Fibroblast of skin of scalp (primary cell): ENCODE measurements at regions not wholly inside any gene's neighbourhood (a gene's known extent, or its start where the extent isn't known, plus 50 kb on each side); places are given as distances from the start of the nearest gene placed in this dataset.

Experiments
- DNase-seq: peaks from one replicate; pipeline ENCODE4 v3.0.0-alpha.2; 2013

GRCh38 chr14:101026341-101026740, 122.8 kb upstream of the RTL1 start:
- DNase-seq, result no peak

DNA sequence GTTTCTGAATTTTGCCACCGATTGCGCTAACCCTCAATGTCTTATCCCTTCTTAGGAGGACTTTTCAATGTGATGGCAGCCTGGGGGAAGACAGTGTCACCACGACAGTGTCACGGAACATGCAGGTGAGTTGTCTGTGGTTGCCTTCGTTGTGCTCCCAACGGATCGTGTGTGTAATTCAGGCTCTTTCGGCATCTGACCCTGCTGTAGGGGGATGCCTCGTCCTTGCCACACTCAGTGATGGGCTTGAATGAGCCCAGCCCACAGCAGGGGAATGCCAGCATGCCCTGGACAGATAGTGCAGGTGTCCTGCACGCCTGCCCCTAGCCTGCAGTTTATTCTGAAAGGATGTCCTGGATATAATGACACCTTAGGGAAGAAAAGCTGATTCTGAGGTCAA, 123.8 kb upstream of the RTL1 start:
- DNase-seq, result no peak

GRCh38 chr14:101027966-101028365, 124.4 kb upstream of the RTL1 start:
- no peak for DNase-seq

DNA sequence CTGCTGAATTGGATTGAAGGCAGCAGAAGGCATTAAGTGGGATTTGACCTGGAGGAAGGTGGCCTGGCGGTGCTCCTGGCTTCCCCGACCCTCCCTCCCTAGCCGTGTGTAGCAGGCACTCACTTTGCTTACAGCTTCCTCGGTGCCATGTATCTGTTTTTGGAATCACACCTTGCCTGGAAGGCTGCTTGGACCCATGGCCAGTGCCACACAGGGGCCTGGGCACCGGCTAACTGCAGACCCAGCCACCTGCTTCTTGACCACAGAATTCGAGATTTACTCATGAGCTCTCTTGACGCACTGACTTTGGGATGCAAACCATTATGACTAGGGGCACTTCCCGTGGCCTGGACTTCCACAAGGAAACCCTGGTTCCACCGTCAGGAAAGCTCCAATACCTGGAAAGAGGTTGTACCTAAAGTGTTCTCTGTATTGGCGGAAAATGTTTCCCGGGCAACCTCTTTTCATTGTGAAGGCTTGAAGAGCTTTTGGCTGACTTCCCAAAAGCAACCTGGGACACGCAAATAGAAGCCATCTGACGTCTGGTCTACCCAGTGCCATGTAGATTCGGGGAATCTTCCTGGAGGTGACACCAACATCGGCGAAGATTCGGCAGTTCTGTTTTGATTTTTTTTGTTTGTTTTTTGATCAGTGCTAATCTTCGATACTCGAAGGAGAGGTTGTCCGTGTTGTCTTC, 125.6 kb upstream of the RTL1 start:
- no peak for DNase-seq

- DNase-seq, result no peak
Observed at GRCh38 chr14:101029668-101030290, 126.3 kb upstream of the RTL1 start.

- DNase-seq, result no peak
Observed at GRCh38 chr14:101030586-101030985, 127.1 kb upstream of the RTL1 start.

GRCh38 chr14:101031186-101031585, 127.7 kb upstream of the RTL1 start:
- DNase-seq, result no peak

- no peak for DNase-seq
Observed at GRCh38 chr14:101031721-101032120, 128.2 kb upstream of the RTL1 start.

GRCh38 chr14:101032433-101032832, 128.9 kb upstream of the RTL1 start:
- no peak for DNase-seq

- no peak for DNase-seq
Observed at GRCh38 chr14:101033006-101033405, 129.5 kb upstream of the RTL1 start.

DNA sequence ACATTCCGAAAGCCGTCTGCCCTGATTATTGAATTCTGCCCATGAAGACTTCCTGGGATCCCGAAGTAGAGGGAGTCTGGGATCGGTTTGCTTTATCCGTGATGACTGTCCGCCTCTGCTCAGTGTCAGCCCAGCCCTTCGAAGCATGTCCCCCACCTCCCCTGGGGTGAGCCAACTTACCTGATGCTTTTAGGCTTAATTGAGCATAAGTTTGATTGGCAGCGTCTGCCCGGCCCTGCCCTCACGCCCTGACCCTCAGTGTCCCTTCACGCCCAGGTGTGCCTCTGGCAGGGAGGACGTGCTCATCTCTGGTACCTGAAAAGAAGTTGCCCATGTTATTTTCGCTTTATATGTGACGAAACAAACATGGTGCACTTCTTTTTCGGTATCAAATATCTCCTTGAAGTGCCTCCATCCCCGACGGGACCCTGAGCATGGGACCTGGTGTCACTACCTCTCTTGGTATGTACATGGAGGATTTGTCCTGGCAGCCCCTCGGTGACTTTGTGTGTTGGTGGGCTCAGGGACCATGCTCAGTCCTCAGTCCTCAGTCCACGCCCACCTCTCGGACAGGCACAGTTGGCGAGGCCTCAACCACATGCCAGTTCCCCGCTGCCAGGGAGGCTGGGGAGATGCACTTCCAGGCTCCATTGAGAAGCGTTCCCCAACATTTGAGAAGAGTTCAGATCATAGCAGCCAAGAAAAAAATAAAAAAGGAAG, 130.1 kb upstream of the RTL1 start:
- DNase-seq, result no peak

DNA sequence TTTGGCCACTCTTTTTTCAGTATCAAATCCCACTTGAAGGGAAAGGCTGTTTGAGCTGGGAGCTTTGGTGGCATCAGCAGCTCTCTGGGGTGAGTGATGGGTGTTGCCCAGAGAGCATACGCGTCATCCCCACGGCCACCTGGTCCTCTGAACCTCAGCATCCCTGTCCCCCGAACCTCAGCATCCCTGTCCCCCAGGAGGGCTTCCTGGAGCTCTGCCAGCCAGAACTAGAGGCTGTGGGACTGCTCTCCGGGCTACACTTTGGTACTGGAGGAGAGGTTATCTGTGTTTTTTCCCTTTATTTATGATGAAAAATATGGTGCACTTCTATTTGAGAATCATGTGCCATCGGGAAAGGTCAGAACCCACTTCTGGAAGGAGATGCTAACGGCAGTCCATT, 131.5 kb upstream of the RTL1 start:
- no peak for DNase-seq

DNA sequence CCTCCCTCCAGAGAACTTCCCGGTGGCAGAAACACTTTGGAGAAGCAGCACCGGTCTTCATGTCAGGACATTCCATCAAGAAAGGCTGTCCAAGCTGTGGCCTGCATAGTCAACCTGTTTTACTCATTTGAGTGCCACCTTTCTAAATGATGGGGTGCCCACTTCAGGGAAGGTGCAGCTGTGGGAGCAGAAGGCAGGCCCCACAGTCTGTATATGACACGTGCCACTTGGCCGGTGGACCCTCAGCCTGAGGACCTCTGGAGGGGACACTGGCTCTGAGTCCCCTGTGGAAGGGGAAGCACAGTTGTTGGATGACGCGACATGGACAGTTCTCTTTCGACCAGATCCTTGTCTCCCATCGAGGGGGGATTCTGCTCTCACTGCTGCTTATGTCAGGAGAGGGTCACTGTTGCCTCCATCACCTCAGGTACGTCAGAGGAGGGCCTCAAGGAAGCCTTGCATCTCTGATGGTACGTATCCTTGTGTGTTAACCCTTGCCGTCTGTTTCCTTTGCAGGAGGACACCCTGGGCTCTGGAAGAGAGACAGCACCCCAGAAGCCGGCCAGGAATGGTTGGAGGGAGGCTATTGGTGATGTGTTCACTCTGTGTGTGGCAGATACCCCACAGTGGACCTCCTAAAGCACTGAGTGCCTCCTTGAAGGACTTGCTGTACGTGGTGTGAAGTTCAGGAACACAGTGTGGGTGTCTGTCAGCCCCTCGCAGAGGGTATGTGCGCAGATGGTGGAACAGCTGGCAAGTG, 132.1 kb upstream of the RTL1 start:
- DNase-seq, result no peak

DNA sequence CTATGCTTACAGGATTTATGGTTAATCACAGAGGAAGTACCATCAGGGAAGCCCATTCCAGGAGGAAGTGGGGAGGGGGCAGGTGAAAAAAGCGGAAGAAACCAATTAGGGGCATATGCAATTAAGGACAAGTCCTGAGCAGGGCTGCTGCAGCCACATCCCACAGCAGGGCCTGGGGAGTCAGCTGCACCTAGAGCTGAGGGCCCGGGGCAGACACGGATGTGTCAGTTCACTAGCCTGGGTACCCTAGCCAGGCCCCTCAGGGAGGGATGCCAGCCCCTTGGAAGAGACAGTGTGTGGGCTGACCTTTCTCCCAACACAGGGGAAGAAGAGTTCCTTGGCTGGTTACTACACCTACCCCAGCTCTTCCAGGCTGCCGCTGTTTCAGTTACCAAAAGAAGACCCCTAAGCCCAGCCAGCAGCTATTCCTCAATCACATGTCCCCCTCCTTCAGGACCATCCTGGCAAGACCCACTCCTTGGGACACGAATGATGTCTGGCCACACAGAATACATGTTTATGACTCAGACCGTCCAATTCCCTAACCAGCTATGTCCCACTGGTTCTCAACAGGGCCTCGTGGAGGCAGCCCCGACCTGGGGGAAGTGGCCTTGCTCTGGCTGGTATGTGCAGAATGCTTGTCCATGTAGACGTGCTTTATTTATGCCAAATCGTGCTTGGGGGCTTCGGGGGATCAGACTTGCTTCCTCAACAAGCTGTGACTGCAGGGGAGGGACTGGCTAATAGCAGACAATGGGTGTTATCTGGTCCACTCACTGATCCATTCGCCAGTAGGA, 133.7 kb upstream of the RTL1 start:
- DNase-seq, result no peak

GRCh38 chr14:101039031-101039754, 135.7 kb upstream of the RTL1 start:
- no peak for DNase-seq

DNA sequence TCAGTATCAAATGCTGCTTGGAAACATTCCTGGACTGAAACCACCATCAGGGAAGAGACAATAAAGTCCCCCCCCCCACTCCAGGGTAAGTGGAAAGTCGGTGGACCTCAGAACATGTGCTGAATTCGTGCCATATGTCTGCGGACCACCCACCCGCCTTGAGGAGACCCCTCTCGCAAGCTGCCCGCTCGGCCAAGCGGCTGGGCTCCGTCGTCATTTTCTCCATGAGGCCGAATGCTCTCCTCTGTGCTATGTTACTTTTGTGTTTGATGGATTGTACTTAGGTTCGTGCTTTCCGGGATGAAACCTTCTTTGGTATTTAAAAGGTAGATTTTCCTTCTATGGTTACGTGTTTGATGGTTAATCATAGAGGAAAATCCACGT, 136.2 kb upstream of the RTL1 start:
- DNase-seq, result no peak

DNA sequence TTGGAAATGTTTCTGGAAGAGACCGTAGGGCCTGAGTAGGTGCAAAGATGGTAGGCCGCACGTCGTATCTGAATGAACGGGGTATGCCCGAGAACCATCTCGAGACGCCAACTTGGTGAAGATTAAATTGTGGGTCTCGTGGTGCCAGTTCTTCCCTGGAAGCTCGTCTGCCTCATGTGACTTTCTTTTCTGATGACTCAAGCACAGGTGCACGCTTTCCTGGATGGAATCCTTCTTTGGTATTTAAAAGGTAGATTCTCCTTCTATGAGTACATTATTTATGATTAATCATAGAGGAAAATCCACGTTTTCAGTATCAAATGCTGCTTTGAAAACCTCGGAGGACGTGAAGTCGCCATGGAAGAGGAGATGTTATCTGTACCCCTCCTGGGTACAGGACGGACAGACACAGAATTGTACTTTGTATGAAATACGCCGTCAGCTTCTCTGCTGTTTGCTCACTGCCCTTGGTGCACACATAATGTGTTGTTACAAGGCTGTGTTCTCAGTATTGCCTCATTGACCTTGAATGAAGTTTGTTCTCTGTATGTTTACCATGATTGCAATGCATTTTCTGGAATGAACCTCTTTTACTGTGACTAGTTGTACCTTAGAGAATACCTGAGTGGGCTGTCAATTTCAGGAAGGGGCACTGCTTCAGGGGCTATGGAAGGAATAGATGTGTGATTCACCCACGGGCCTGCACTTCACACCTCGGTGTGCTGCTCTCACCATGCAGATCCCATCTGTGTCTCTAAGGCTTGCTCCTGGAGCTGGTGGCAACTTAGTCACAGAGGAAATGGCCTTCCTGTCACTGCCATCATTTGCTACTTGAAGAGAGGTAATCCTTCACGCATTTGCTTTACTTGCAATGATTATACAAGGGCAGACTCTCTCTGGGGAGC, 137.3 kb upstream of the RTL1 start:
- no peak for DNase-seq

GRCh38 chr14:101043891-101044290, 140.4 kb upstream of the RTL1 start:
- DNase-seq, result no peak

DNA sequence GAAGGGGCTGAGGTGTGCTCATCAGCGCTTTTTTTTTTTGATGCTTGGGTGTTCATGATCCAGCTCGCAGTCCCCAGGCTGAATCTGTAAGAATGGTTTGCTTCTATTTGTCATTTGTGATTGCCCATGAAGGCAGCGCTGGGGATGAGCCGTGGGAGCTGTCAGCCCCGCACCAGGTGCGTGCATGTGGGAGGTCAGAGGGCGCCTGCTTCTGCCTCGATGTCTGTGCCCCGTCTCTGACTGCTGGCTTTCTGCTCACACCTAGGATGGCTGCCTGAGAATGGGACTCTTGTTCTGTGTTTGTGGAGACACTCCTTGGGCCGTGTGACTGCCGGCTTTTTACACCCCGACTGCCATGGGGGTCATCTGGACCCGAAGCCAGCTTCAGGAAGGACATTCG, 141.2 kb upstream of the RTL1 start:
- DNase-seq, result no peak

- no peak for DNase-seq
Observed at GRCh38 chr14:101045511-101045910, 142.0 kb upstream of the RTL1 start.

- no peak for DNase-seq
Observed at GRCh38 chr14:101046071-101046470, 142.5 kb upstream of the RTL1 start.
